K562 (cell line): ENCODE measurements at regions not wholly inside any gene's neighbourhood (a gene's known extent, or its start where the extent isn't known, plus 50 kb on each side); places are given as distances from the start of the nearest gene placed in this dataset.

Experiments used
- ATAC-seq: fragments of 200-7000 bp; cut with Tn5 transposase; 3 replicates; pipeline ENCODE4 v1.9.1; 2020; ENCODE audit warnings: moderate library complexity
- BruUV-seq: library from RNA; stranded (reverse); fragments of 400-500 nt; replicated peaks from 2 replicates; lab custom pipeline; 2021; lab: Mats Ljungman, UMichigan
- CTCF ChIA-PET: fragments of 300-600 bp; formaldehyde crosslinking; extraction: SDS; loops from one replicate; lab custom pipeline; 2021; ENCODE audit warnings: low intra/inter-chr PET ratio; lab: Yijun Ruan, JAX
- POLR2A ChIA-PET: fragments of 300-600, 350-650 bp; sonication (Branson Sonifier 250); formaldehyde crosslinking; extraction: SDS; loops from one replicate; lab custom pipeline; 2021; ENCODE audit warnings: antibody characterized with exemption, inconsistent platforms; lab: Yijun Ruan, JAX
- DNase-seq, 4 experiments: peaks; one replicate each; pipeline versions ENCODE4 v3.0.0 to v3.0.0-alpha.2; 2011 to 2018; ENCODE audit warnings: low spot score in 3 of 4, mixed read lengths in 3 of 4; ENCODE audit errors: extremely low read depth in 1 of 4
- FAIRE-seq: peaks from 2 replicates; lab custom pipeline; 2011; peaks lifted over from hg19 to GRCh38; lab: Jason Lieb, UNC
- H2AFZ ChIP-seq: 2 replicates; pipeline ENCODE4 v1.6.0; 2011; ENCODE audit warnings: low read depth, low read length, control low read depth, inconsistent platforms
- H3K27ac ChIP-seq: fragments of 200-600 bp; 3 replicates; pipeline ENCODE4 v1.8.0; 2011; ENCODE audit warnings: low read depth, mild to moderate bottlenecking, control low read depth, inconsistent platforms, low read length, moderate library complexity, mixed read lengths; ENCODE audit errors: extremely low read depth
- H3K27me3 ChIP-seq, 2 experiments: fragments of 300-600 bp in 1 of 2; 2 replicates in 1 of 2; 3 replicates in 1 of 2; pipeline versions ENCODE4 v1.6.0 to v1.8.0; 2011; ENCODE audit warnings: inconsistent platforms in 2 of 2, low read length in 2 of 2, mild to moderate bottlenecking in 1 of 2, mixed read lengths in 1 of 2, moderate library complexity in 1 of 2; ENCODE audit not compliant: control insufficient read depth in 2 of 2, insufficient read depth in 2 of 2
- H3K36me3 ChIP-seq: fragments of 300-600 bp; 3 replicates; pipeline ENCODE4 v1.8.0; 2011; ENCODE audit warnings: mild to moderate bottlenecking, low read length, inconsistent platforms; ENCODE audit not compliant: control insufficient read depth, insufficient read depth
- H3K4me1 ChIP-seq, 2 experiments: fragments of 200-600 bp in 1 of 2; replicated peaks in 1 of 2; 2 replicates in 1 of 2; 3 replicates in 1 of 2; pipeline versions ENCODE4 v1.5.1 to v1.8.0; 2011; ENCODE audit warnings: inconsistent platforms in 2 of 2, low read length in 2 of 2, mild to moderate bottlenecking in 1 of 2, mixed read lengths in 1 of 2, moderate library complexity in 1 of 2; ENCODE audit not compliant: control insufficient read depth in 2 of 2, insufficient read depth in 2 of 2
- H3K4me2 ChIP-seq: 2 replicates; pipeline ENCODE4 v1.6.1; 2011; ENCODE audit warnings: low read length, control low read depth, inconsistent platforms, mixed read lengths; ENCODE audit not compliant: insufficient read depth
- H3K4me3 ChIP-seq: fragments of 200-600 bp; sonication (generic), shearing (Covaris generic); 2 replicates; pipeline ENCODE4 v1.5.1; 2016; ENCODE audit warnings: control low read depth, inconsistent platforms
- H3K79me2 ChIP-seq: fragments of 200-600 bp; 3 replicates; pipeline ENCODE4 v1.8.0; 2011; ENCODE audit warnings: low read length, inconsistent platforms; ENCODE audit not compliant: control insufficient read depth, insufficient read depth
- H3K9ac ChIP-seq, 2 experiments: 2 replicates each; pipeline versions ENCODE4 v1.6.0 to v1.6.1; 2011; ENCODE audit warnings: low read depth in 2 of 2, low read length in 2 of 2, control low read depth in 1 of 2, inconsistent platforms in 1 of 2, mild to moderate bottlenecking in 1 of 2, mixed read lengths in 1 of 2; ENCODE audit not compliant: insufficient read depth in 1 of 2
- H3K9me1 ChIP-seq: one replicate; pipeline ENCODE4 v1.6.0; 2011; ENCODE audit warnings: inconsistent platforms, mild to moderate bottlenecking, low read length, moderate library complexity; ENCODE audit not compliant: control insufficient read depth, insufficient read depth
- H3K9me3 ChIP-seq: replicated peaks from 2 replicates; pipeline ENCODE4 v1.5.1; 2011; ENCODE audit warnings: low read depth, low read length, inconsistent platforms; ENCODE audit not compliant: control insufficient read depth, insufficient read depth
- H4K20me1 ChIP-seq: replicated peaks from 2 replicates; pipeline ENCODE4 v1.6.1; 2011; ENCODE audit warnings: low read length, inconsistent platforms, mixed read lengths; ENCODE audit not compliant: control insufficient read depth, insufficient read depth
- DACH1 ChIP-seq: fragments of 450-650 bp; IDR thresholded peaks from 2 replicates; pipeline ENCODE4 v1.6.1; 2018; ENCODE audit not compliant: partially characterized antibody
- MBD2 ChIP-seq: sonication (generic); IDR thresholded peaks from 2 replicates; pipeline ENCODE4 v1.6.1; 2016; ENCODE audit warnings: low read depth, borderline replicate concordance
- XRCC4 ChIP-seq: IDR thresholded peaks from one replicate; pipeline ENCODE4 v1.6.1; 2011; ENCODE audit not compliant: insufficient read depth, insufficient read length; ENCODE audit errors: extremely low read depth
- ZNF561 ChIP-seq: fragments of 450-650 bp; formaldehyde crosslinking; conservative IDR thresholded peaks from 2 replicates; pipeline ENCODE4 v1.4.0; 2020; ENCODE audit warnings: mild to moderate bottlenecking, moderate library complexity
- ZNF79 ChIP-seq: fragments of 250-450 bp; sonication (Bioruptor Pico); IDR thresholded peaks from 2 replicates; pipeline ENCODE4 v1.4.0; 2020; ENCODE audit warnings: low read depth, mild to moderate bottlenecking, moderate library complexity
- WGBS: fragments of 100-300 bp; shearing (Covaris generic); methylation state at CpG from one replicate; pipeline ENCODE4 v1.1.6; 2016; ENCODE audit warnings: low coverage, mixed read lengths; ENCODE audit not compliant: insufficient coverage; ENCODE audit errors: missing lambda C conversion rate; 5-methylcytosine and 5-hydroxymethylcytosine counted together
- in situ Hi-C: fragments of 300-500 bp; cut with MboI; formaldehyde crosslinking; loops from 4 replicates; pipeline ENCODE4 v1.15.0; 2018; ENCODE audit warnings: inconsistent platforms, mixed read lengths
- intact Hi-C: fragments of 100-400 bp; cut with micrococcal nuclease; formaldehyde crosslinking; loops from 2 replicates; pipeline ENCODE4 v1.14.2; 2022
- TF ChIP-seq, protein P1 (sequence below): fragments of 150-350 bp; IDR thresholded peaks from 2 replicates; pipeline ENCODE4 v1.6.1; 2014; ENCODE audit warnings: low read depth, mild to moderate bottlenecking, low read length, borderline replicate concordance

DNA sequence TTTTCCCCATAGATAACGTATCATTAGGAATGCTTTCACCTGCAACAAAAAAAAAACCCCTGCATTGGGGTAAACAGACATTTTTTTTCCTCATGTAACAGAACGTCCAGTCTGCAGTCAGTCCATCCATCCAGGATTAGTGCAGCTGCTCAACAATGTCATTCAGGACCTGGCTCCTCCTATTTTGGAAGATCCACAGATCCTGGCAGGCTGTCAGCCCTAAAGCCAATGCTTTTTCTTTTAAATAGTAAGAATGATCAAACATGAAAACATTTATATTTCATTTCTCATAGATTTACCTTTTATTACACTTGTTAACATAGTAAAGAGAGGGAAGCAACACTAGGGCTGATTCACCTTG is 116.5 kb upstream of the CCDC28A start:
- FAIRE-seq (no peak), ATAC-seq (no peak), DNase-seq (no peak)
- H4K20me1 ChIP-seq = no peaks in the 10 kb centered on the region
- H3K27ac ChIP-seq = no peak overlapping the region
- H3K79me2 ChIP-seq = no peaks in the 10 kb centered on the region
- peaks cover 5 to 9% of the 10 kb centered on the region in 2 experiments; a peak in 3 of 5 replicates for H3K27me3 ChIP-seq
- no peak overlapping the region for H3K9ac ChIP-seq
- H3K9me1 ChIP-seq = no peaks in the 10 kb centered on the region
- ChIA-PET POLR2A (interaction anchor here (0.6 kb wide), 1 partner anchor 461 kb away, joined by 3 read pairs; no protein-coding TSS in a partner anchor), CTCF (no interaction called here)
- 3% methylated on average over 2 of the region's 2 CpGs for WGBS
- H3K4me3 ChIP-seq = no peak overlapping the region
- H2AFZ ChIP-seq = no peak overlapping the region
- TF ChIP-seq ZNF561 (CRISPR knock-in tag) (no peak), ZNF79 (CRISPR knock-in tag) (no peak), DACH1 (no peak), MBD2 (no peak), XRCC4 (no peak)
- TF ChIP-seq, protein P1, sequence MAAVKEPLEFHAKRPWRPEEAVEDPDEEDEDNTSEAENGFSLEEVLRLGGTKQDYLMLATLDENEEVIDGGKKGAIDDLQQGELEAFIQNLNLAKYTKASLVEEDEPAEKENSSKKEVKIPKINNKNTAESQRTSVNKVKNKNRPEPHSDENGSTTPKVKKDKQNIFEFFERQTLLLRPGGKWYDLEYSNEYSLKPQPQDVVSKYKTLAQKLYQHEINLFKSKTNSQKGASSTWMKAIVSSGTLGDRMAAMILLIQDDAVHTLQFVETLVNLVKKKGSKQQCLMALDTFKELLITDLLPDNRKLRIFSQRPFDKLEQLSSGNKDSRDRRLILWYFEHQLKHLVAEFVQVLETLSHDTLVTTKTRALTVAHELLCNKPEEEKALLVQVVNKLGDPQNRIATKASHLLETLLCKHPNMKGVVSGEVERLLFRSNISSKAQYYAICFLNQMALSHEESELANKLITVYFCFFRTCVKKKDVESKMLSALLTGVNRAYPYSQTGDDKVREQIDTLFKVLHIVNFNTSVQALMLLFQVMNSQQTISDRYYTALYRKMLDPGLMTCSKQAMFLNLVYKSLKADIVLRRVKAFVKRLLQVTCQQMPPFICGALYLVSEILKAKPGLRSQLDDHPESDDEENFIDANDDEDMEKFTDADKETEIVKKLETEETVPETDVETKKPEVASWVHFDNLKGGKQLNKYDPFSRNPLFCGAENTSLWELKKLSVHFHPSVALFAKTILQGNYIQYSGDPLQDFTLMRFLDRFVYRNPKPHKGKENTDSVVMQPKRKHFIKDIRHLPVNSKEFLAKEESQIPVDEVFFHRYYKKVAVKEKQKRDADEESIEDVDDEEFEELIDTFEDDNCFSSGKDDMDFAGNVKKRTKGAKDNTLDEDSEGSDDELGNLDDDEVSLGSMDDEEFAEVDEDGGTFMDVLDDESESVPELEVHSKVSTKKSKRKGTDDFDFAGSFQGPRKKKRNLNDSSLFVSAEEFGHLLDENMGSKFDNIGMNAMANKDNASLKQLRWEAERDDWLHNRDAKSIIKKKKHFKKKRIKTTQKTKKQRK = no peak
- H3K4me2 ChIP-seq = no peak overlapping the region
- no peaks in the 10 kb centered on the region for H3K4me1 ChIP-seq
- no peaks in the 10 kb centered on the region for H3K36me3 ChIP-seq
- intact Hi-C loops = no loop called here
- BruUV-seq = no TSS peak
- in situ Hi-C loops = no loop called here
- no peaks in the 10 kb centered on the region for H3K9me3 ChIP-seq
